ENCODE measurements at regions not wholly inside any gene's neighbourhood (a gene's known extent, or its start where the extent isn't known, plus 50 kb on each side); places are given as distances from the start of the nearest gene placed in this dataset.

DNA sequence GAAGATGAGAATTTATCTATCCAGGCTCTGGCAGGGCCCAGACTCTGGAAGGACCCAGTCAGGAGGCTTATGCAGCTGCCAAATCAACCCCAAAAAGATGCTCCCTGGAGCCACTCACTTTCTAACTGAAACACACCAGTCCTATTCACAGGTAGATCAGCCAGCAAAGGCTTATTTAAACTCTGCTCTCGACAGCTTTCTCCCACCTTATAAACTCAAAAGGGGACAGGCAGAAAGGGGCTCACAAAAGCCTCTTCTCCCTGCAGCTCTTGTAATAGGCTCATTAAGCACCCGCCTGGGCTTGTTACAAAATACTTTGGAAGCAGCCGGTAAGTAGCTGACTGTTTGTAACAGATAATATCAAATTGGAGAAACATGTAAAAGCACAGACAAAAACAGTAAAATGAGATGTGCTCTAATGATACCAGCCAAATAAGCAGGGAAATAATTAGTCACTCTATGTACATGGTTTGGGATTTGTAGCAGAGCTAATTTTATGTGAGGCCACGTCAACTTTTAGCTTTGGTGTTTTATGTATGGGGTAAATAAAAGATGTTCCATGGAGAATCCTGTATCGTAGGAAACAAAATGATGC lies 213.8 kb downstream of the NR2F2 start:
- TF ChIP-seq, protein P1, sequence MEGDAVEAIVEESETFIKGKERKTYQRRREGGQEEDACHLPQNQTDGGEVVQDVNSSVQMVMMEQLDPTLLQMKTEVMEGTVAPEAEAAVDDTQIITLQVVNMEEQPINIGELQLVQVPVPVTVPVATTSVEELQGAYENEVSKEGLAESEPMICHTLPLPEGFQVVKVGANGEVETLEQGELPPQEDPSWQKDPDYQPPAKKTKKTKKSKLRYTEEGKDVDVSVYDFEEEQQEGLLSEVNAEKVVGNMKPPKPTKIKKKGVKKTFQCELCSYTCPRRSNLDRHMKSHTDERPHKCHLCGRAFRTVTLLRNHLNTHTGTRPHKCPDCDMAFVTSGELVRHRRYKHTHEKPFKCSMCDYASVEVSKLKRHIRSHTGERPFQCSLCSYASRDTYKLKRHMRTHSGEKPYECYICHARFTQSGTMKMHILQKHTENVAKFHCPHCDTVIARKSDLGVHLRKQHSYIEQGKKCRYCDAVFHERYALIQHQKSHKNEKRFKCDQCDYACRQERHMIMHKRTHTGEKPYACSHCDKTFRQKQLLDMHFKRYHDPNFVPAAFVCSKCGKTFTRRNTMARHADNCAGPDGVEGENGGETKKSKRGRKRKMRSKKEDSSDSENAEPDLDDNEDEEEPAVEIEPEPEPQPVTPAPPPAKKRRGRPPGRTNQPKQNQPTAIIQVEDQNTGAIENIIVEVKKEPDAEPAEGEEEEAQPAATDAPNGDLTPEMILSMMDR (IDR thresholded peaks at IDR 0.05): no peak
- TF ChIP-seq POLR2A (IDR thresholded peaks at IDR 0.05): no peak
